CD4-positive, alpha-beta T cell treated with Interleukin-21 for 1 hour (primary cell): ENCODE measurements at regions not wholly inside any gene's neighbourhood (a gene's known extent, or its start where the extent isn't known, plus 50 kb on each side); places are given as distances from the start of the nearest gene placed in this dataset.
"Not testable (repeated sequence)": the region's sequence is repeated elsewhere in the genome, so short reads cannot be mapped to it uniquely, and the experiment has no call there.

Experiments
- DNase-seq: peaks from one replicate; pipeline ENCODE4 v3.0.0-alpha.2; 2020

- no peak for DNase-seq
These were observed 244.2 kb downstream of the RFPL4B start for GRCh38 chr6:112591329-112591728.

- DNase-seq: no peak
These were observed 245.0 kb downstream of the RFPL4B start for GRCh38 chr6:112592159-112592558.

GRCh38 chr6:112594886-112595594, 247.9 kb downstream of the RFPL4B start:
- DNase-seq: no peak

GRCh38 chr6:112595841-112596240, 248.7 kb downstream of the RFPL4B start:
- no peak for DNase-seq

- DNase-seq: no peak
These were observed 250.0 kb downstream of the RFPL4B start for GRCh38 chr6:112597176-112597575.

GRCh38 chr6:112600168-112600567, 253.0 kb downstream of the RFPL4B start:
- DNase-seq: no peak

GRCh38 chr6:112603726-112604125, 256.6 kb downstream of the RFPL4B start:
- no peak for DNase-seq

- no peak for DNase-seq
These were observed 259.7 kb downstream of the RFPL4B start for GRCh38 chr6:112606656-112607435.

- not testable (repeated sequence) for DNase-seq
These were observed 261.8 kb downstream of the RFPL4B start for GRCh38 chr6:112608925-112609324.

- DNase-seq: no peak
These were observed 266.3 kb downstream of the RFPL4B start for GRCh38 chr6:112613410-112613809.

- DNase-seq: no peak
These were observed 271.7 kb downstream of the RFPL4B start for GRCh38 chr6:112618849-112619248.

GRCh38 chr6:112620812-112621569, 273.9 kb downstream of the RFPL4B start:
- DNase-seq: no peak

- no peak for DNase-seq
These were observed 274.9 kb downstream of the RFPL4B start for GRCh38 chr6:112622036-112622435.

GRCh38 chr6:112626468-112627082, 279.4 kb downstream of the RFPL4B start:
- no peak for DNase-seq

- DNase-seq: no peak
These were observed 287.2 kb downstream of the RFPL4B start for GRCh38 chr6:112634376-112634775.

- DNase-seq: no peak
These were observed 289.6 kb downstream of the RFPL4B start for GRCh38 chr6:112636650-112637262.

- no peak for DNase-seq
These were observed 292.3 kb downstream of the RFPL4B start for GRCh38 chr6:112639391-112639831.

GRCh38 chr6:112640891-112641290, 293.8 kb downstream of the RFPL4B start:
- no peak for DNase-seq

GRCh38 chr6:112649853-112650252, 302.7 kb downstream of the RFPL4B start:
- no peak for DNase-seq

- no peak for DNase-seq
These were observed 304.1 kb downstream of the RFPL4B start for GRCh38 chr6:112651239-112651638.

- no peak for DNase-seq
These were observed 312.8 kb downstream of the RFPL4B start for GRCh38 chr6:112659912-112660311.

- DNase-seq: no peak
These were observed 313.5 kb downstream of the RFPL4B start for GRCh38 chr6:112660626-112661025.

- no peak for DNase-seq
These were observed 316.6 kb downstream of the RFPL4B start for GRCh38 chr6:112663698-112664097.
